GM19035 (cell line): ENCODE measurements at regions not wholly inside any gene's neighbourhood (a gene's known extent, or its start where the extent isn't known, plus 50 kb on each side); places are given as distances from the start of the nearest gene placed in this dataset.
A peak's percentile ranks its signal among the peaks of the same experiment; 100 is the strongest.
"Not testable (repeated sequence)": the region's sequence is repeated elsewhere in the genome, so short reads cannot be mapped to it uniquely, and the experiment has no call there.

Experiments
- ATAC-seq: cut with Tn5 transposase; IDR thresholded peaks from one replicate; pipeline ENCODE4 v1.9.1; 2021; ENCODE audit not compliant: unreplicated experiment

DNA sequence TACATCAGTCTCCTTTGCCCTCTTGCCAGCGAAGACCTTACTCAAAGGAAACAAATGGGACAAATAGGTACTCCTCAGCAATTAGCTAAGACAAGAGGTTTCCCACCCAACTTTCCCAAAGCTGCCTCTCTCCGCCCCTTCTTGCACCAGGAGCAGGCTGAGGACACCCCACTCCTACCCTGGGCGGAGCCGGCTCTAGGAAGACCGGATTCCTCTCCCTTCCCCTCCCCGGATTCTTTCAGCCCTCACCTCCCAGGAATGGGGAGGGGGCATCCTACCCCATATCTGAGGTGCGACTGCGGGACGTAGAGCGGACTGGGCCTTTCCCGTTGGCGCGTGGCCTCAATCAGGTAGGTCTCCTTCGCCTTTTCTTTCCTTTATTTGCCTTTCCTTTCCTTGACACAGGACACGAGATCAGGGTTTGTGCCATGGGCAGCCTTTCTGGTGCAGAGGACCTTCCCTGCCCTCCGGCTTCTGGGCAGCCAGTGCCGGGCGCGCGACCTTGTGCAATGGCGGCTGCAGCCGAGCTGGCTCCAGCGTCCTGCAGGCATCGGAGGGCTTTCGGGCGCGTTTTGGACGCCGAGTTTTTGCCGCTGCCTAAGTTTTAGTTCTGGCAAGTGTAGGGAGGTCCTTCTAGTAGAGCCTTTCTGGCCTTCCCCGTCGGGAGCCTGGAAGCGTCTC lies 279.9 kb downstream of the PLS3 start:
- not testable (repeated sequence) for ATAC-seq

DNA sequence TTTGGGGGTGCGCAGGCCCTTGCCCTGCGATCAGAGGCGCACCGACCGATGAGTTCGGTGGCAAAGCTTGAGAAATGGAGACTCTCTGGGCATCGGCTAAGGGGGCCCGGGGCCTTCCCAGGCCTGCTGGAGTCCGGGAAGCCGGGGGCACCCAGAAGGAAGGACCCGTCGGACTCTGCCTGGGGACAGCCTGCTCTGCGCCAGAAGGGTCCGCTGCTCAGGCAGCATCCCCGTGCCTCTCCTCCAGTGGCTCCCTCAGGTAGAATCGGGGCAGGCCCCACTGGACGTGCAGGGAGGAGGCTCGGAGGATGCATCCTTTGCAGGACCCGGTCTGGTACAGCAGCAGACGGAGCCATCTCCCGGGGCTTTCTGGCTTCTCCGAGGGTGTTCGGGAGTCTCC lies 290.0 kb downstream of the PLS3 start:
- ATAC-seq = not testable (repeated sequence)

DNA sequence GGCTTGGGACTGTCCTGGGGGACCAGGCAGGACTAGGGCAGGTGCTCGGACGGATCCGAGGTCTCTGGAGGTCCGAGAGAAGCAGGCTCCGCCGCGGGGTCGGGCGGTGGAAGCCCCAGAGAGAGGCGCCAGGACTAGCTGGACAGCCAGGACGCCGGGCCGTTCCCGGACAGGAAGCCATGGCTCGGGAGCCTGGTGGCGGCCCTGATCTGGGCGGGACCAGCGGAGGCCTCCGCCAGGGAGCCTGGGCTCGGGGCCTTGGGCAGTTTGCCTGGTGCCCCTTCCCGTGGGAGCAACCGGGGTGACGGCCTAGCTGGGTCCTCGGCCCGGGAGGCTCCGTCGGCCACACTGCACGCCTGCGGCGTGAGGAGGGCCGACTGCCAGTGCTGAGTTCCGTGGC lies 292.3 kb downstream of the PLS3 start:
- not testable (repeated sequence) for ATAC-seq

DNA sequence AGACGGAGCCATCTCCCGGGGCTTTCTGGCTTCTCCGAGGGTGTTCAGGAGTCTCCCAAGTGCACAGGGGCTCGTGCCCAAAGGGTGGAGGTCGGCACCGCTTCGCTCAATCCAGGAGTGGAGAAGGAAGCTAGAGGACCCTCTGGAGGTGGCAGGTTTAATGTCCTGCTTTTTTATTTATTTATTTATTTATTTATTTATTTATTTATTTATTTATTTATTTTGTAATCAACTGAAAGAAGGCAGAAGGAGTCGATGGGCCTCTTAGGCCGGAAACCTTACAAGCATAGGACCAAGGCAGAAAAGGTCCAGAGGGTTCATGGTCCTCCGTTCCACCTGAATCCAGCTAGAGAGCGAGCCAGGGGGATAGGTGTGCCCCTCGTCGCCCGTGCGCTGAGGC lies 289.4 kb upstream of the AGTR2 start:
- not testable (repeated sequence) for ATAC-seq

DNA sequence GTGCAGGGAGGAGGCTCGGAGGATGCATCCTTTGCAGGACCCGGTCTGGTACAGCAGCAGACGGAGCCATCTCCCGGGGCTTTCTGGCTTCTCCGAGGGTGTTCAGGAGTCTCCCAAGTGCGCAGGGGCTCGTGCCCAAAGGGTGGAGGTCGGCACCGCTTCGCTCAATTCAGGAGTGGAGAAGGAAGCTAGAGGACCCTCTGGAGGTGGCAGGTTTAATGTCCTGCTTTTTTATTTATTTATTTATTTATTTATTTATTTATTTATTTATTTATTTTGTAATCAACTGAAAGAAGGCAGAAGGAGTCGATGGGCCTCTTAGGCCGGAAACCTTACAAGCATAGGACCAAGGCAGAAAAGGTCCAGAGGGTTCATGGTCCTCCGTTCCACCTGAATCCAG lies 286.4 kb upstream of the AGTR2 start:
- ATAC-seq = not testable (repeated sequence)

DNA sequence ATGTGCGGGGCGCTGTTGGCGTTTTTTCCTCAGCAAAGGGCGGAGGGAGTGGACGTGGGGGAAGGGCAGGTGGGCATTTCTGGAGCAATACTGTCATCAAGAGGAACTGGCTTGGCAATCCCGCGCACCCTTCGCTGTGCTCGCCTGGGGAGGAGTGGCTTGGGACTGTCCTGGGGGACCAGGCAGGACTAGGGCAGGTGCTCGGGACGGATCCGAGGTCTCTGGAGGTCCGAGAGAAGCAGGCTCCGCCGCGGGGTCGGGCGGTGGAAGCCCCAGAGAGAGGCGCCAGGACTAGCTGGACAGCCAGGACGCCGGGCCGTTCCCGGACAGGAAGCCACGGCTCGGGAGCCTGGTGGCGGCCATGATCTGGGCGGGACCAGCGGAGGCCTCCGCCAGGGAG lies 282.5 kb upstream of the AGTR2 start:
- ATAC-seq = not testable (repeated sequence)

DNA sequence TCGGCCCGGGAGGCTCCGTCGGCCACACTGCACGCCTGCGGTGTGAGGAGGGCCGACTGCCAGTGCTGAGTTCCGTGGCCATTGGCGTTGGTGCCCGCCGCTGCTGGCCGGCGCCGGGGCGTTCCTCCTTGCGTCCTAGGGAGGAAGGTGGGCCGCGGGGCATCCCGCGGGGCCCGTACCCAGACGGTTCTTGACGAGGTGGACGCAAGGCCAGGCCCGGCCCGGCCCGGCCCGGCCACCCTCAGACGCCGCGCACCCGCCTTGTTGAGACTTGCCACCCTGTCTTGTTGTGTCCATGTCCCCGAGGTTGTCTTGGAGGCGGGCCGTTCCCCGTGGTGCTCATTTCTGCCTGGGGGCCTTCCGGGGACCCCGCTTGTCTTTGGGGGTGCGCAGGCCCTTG lies 282.0 kb upstream of the AGTR2 start:
- not testable (repeated sequence) for ATAC-seq

DNA sequence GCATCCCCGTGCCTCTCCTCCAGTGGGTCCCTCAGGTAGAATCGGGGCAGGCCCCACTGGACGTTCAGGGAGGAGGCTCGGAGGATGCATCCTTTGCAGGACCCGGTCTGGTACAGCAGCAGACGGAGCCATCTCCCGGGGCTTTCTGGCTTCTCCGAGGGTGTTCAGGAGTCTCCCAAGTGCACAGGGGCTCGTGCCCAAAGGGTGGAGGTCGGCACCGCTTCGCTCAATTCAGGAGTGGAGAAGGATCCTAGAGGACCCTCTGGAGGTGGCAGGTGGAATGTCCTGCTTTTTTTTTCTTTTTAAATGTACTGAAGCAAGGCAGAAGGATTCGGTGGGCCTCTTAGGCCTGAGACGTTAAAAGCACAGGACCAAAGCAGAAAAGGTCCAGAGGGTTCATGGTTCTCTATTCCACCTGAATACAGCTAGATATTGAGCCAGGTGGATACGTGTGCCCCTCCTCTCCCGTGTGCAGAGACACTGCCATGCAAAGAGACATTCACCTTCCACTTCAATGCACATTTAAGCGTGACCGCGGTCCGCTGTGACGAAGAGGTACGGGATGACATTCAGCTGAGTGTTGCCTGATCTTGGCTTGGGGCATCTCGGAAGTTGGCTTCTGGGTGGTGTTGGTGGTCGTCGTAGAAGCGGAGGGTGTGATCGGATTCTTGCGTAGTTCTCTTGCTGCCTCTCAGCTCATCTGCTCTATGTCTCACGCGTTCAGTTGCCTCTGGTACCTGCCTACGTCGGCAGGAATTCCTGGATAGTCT lies 281.2 kb upstream of the AGTR2 start:
- ATAC-seq = no peak

DNA sequence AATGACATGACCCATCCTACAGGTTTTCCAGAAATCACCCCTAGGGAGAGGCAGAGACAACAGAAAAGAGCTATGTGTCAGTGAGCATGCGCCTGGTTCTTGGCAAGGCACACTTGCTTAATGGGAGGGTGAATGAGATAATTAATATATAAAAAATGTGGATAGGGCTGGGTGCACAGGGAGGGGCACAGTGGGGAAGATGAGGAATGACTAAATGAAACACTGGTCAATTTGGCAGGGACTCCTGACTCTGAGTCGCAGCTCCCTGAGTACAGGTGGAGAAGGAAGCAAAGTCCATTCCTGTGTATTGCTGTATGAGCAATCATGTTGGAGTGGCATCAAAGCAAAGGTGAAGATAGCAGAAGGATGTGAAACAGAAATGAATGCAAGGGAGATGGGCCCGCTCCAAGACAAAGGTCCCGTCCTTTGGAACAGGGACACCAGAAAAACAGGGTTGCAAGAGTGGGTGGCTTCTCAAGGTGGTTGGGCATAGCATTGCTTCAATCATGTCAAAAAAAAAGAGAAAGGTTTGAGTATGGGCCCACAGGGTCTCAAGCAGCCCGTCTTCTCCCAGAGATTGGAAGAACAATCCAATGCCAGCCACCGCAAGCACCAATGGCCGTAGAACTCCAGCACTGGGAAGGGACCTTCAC lies 278.4 kb upstream of the AGTR2 start:
- ATAC-seq = no peak

DNA sequence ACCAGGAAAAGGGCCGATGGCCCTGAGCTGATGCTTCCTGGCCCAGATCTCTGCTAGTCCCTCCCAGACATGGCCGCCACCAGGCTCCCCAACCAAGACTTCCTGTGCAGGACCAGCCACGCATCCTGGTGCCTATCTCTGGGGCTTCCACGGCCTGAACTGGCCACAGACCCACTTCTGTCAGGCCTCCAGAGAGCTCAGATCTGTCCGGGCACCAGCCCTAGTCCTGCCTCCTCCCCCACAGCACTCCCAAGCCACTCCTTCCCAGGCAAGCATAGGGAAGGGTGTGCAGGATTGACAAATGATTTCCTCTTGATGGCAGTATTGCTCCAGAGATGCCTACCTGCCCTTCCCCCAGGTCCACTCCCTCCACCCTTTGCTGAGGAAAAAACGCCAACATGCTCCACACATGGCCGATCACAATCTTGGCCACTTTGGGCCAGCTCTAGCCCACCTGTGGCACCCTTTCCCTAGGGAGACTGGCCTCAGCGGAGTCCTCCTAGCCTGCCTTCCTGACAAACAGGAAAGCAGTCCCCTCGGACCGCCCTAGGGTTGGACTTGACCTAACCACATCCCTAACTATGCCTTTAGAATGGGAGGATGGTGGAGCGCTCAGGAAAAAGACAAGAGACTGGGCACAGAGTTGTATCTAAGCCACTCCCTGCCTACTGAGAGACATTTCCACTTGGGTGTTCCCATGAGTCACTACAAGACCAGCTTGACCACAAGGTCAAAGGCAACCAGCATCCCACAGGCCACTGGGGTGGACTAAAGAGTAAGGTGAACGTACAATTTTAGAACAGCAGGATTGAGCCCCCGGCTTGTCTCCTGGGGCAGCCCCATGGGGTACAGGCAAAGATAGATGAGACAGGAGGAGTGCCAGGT lies 277.5 kb upstream of the AGTR2 start:
- ATAC-seq = no peak

DNA sequence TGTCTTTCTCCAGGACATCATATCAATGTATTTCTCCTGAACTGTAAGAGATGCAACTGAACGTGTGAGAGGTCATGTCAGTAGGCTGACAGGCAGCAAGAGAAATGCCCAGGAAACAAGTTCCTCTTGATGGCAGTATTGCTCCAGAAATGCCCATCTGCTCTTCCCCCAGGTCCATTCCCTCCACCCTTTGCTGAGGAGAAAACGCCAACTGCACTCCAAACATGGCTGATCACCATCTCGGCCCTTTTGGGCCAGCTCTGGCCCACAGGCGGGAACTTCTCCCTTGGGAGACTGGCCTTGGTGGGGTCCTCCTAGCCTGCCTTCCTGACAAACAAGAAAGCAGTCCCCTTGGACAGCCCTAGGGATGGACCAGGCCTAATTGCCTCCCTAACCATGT lies 276.5 kb upstream of the AGTR2 start:
- ATAC-seq = no peak

DNA sequence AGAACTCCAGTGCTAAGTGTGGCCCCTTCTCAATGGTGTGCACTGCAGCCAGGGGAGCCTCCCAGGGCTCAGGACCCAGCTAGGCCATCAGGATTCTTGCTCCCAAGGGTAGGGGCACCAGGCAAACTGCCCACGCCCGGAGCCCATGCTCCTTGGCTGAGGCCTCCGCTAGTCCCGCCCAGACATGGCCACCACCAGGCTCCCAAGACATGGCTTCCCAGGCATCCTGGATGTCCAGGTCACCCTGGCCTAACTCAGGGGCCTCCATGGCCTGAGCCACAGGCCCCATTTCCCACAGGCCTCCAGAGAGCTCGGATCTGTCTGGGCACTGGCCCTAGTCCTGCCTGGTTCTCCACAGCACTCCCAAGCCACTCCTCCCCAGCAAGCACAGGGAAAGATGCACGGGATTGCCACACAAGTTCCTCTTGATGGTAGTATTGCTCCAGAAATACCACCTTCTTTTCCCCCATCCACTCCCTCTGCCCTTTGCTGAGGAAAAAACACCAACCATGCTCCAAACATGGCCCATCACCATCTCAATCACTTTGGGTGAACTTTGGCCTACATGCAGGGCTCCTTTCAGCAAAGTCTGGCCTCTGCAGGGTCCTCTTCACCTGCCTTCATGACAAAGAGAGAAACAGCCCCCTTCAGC lies 274.7 kb upstream of the AGTR2 start:
- no peak for ATAC-seq

DNA sequence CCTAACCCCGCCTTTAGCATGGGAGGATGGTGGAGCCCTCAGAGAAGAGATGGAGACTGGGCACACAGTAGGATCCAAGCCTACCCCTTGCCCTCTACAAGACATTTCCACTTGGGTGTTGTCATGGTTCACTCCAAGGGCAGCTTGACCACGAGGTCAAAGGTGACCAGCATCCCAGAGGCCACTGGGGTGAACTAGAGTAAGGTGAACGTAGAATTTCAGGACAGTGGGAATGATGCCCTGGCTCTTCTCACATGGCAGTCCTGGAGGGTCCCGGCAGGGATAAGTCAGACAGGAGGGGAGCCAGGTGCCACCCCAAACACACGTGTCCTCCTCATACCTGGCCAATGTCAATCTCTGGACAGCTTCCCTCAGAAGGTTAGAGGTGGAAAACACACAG lies 274.2 kb upstream of the AGTR2 start:
- no peak for ATAC-seq

DNA sequence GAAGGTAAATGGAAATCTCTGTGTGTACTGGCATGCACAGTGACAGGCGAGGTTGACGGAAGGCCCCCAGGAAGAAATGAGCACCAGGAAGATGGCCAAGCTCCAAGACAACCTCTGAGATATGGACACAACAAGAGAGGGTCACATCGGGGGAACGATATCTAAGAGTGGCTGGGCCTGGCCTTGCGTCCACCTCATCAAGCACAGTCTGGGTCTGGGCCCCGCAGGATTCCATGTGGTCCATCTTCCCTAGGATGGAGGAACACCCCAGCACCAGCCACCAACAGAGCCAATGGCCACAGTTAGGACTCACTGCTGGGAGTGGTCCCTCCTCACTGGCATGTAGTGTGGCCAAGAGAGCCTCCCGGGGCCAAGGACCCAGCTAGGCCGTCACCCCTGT lies 272.6 kb upstream of the AGTR2 start:
- no peak for ATAC-seq

DNA sequence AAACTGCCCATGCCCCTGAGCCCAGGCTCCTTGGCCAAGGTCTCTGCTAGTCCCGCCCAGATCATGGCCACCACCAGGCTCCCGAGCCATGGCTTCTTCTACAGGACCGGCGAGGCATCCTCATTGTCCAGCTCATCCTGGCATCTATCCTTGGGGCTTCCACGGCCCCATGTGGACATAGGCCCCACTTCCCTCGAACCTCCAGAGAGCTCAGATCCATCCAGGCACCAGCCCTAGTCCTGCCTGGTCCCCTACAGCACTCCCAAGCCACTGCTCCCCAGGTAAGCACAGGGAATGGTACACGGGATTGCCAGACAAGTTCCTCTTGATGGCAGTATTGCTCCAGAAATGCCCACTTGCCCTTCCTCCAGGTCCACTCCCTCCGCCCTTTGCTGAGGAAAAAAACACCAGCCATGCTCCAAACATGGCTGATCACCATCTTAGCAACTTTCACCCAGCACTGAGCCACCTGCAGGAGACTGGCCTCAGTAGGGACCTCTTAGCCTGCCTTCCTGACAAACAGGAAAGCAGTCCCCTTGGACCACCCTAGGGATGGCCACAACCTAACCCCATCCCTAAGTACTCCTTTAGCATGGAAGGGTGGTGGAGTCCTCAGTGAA lies 272.1 kb upstream of the AGTR2 start:
- peak; percentile 43 for ATAC-seq

DNA sequence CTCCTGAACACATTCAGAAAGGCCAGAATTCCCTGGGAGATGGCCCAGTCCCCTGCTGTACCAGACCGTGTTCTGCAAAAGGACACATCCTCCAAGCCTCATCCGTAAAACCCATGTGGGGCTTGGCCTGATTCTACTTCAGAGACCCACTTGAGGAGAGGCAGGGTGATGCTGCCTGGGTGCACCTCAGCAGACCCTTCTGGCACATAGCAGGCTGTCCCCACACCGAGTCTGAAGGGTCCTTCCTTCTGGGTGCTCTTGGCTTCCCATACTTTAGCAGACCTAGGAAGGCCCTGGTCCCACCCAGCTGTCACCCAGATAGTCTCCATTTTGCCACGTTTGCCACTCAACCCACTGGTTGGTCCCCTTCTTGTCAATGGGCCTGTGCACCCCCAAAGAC lies 270.1 kb upstream of the AGTR2 start:
- ATAC-seq = no peak

DNA sequence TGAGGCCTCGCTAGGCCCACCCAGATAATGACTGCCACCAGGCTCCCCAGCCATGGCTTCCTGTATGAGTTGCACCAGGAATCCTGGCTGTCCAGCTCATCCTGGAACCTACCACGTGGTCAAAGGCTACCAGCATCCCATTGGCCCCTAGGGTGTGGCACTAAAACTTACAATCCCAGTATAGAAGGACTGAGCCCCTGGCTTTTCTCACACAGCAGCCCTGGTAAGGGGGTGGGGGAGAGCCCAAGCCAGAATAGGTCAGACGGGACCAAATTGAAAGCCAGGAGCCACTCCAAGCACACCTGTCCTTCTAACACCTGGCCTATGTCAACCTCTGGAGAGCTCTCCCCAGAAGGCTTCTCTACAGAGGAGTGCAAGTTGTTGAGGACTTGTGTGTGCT lies 269.3 kb upstream of the AGTR2 start:
- no peak for ATAC-seq

DNA sequence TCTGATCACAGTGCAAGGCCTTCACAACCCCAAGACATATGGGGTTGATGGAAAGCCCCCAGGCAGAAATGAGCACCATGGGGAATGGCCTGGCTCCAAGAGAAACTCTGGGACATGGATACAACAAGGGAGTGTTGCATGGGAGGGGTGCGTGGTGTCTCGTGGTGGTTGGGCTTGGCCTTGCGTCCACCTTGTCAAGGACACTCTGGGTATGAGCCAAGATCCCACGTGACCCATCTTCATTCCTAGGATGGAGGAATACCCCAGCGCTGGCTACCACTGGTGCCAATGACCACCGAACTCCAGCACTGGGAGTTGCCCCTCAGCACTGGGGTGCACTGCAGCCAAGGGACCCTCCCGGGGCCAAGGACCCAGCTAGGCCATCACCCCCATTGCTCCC lies 267.5 kb upstream of the AGTR2 start:
- ATAC-seq = no peak

DNA sequence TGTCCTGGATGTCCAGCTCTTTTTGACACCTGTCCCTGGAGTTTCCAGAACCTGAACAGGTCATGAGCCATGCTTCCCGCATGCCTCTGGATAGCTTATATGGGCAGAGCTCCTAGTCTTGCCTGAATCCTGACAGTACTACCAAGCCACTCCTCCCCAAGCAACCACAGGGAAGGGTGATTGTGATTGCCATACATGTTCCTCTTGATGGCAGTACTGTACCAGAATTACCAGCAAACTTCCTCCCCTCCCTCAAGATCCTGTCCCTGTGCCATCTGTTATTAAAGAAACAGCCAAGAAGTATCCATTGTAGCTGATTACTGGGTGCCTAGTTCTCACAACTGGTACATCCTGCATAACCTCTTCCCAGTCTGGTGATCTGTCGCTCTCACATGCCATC lies 264.3 kb upstream of the AGTR2 start:
- ATAC-seq = no peak

DNA sequence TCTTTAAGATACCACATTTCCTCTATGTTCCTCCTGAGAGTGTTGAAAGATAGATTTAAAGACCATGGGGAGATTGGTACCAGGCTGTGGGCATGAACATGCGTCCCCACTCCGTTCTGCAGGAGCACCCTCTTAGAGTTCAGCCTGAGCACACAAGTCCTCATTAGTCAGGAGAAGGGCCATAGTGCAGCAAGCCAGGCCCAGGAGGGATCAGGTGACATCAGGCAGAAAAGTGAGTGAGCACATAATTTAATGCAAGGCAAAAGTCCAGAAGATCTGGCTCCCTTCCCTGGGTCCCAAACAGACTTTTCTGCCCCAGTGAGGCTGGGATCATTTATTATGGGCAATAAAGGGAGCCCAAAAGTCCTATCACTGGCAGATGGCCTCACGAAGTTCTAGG lies 263.7 kb upstream of the AGTR2 start:
- no peak for ATAC-seq
